ENCODE measurements at regions not wholly inside any gene's neighbourhood (a gene's known extent, or its start where the extent isn't known, plus 50 kb on each side); places are given as distances from the start of the nearest gene placed in this dataset.

DNA sequence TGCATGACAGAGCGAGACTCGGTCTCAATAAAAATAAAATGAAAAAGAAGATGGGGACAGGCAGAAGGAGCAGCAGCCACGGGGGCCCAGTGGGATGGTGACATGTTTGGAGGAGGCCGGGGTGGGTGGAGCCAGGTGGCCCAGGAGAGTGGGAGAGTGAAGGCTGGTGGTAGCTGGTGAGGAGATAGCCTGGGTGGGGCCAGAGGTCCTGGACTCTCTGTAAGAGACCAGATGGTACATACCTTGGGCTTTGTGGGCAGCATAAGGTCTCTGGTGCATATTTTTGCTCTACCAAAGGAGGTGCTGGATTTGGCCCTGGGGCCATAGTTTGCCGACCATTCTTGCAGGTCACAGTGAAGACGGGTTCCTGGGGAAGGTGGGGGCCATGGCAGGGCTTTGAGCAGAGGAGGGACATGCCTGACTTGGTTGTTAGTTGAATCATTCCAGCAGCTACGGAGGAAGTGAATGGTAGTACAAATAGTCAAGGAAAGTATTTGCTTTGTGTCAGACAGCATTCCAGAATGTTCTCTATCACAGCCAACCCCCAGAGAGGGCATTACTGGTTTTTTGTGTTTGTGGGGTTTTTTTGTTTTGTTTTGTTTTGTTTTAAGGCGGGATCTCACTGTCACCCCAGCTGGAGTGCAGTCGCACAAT is 69.1 kb downstream of the ARHGEF18 start:
- TF ChIP-seq RXRA (IDR thresholded peaks at IDR 0.05; ENCODE audit: borderline replicate concordance, low read depth) (no peak), CHD2 (IDR thresholded peaks at IDR 0.05; ENCODE audit: low read length, partially characterized antibody) (no peak), RCOR1 (IDR thresholded peaks at IDR 0.05; ENCODE audit: low read length) (no peak), YY1 (IDR thresholded peaks at IDR 0.05; ENCODE audit: low read depth) (no peak), RAD21 (IDR thresholded peaks at IDR 0.05; ENCODE audit: low read length) (no peak), EZH2phosphoT487 (IDR thresholded peaks at IDR 0.05; ENCODE audit: borderline replicate concordance, low read depth) (no peak)
- TF ChIP-seq, protein P1, sequence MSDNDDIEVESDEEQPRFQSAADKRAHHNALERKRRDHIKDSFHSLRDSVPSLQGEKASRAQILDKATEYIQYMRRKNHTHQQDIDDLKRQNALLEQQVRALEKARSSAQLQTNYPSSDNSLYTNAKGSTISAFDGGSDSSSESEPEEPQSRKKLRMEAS (IDR thresholded peaks at IDR 0.05; ENCODE audit: low read depth): no peak
- TF ChIP-seq, protein P2, sequence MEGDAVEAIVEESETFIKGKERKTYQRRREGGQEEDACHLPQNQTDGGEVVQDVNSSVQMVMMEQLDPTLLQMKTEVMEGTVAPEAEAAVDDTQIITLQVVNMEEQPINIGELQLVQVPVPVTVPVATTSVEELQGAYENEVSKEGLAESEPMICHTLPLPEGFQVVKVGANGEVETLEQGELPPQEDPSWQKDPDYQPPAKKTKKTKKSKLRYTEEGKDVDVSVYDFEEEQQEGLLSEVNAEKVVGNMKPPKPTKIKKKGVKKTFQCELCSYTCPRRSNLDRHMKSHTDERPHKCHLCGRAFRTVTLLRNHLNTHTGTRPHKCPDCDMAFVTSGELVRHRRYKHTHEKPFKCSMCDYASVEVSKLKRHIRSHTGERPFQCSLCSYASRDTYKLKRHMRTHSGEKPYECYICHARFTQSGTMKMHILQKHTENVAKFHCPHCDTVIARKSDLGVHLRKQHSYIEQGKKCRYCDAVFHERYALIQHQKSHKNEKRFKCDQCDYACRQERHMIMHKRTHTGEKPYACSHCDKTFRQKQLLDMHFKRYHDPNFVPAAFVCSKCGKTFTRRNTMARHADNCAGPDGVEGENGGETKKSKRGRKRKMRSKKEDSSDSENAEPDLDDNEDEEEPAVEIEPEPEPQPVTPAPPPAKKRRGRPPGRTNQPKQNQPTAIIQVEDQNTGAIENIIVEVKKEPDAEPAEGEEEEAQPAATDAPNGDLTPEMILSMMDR (IDR thresholded peaks at IDR 0.05): no peak
- TF ChIP-seq, protein P3, sequence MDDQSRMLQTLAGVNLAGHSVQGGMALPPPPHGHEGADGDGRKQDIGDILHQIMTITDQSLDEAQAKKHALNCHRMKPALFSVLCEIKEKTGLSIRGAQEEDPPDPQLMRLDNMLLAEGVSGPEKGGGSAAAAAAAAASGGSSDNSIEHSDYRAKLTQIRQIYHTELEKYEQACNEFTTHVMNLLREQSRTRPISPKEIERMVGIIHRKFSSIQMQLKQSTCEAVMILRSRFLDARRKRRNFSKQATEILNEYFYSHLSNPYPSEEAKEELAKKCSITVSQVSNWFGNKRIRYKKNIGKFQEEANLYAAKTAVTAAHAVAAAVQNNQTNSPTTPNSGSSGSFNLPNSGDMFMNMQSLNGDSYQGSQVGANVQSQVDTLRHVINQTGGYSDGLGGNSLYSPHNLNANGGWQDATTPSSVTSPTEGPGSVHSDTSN (IDR thresholded peaks at IDR 0.05): no peak
- TF ChIP-seq, protein P4, sequence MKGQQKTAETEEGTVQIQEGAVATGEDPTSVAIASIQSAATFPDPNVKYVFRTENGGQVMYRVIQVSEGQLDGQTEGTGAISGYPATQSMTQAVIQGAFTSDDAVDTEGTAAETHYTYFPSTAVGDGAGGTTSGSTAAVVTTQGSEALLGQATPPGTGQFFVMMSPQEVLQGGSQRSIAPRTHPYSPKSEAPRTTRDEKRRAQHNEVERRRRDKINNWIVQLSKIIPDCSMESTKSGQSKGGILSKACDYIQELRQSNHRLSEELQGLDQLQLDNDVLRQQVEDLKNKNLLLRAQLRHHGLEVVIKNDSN (IDR thresholded peaks at IDR 0.05; ENCODE audit: borderline replicate concordance, low read depth): no peak

Data from SK-N-SH (cell line).